HG03378 (cell line): ENCODE measurements at regions not wholly inside any gene's neighbourhood (a gene's known extent, or its start where the extent isn't known, plus 50 kb on each side); places are given as distances from the start of the nearest gene placed in this dataset.
"Not testable (repeated sequence)": the region's sequence is repeated elsewhere in the genome, so short reads cannot be mapped to it uniquely, and the experiment has no call there.

Experiments used
- ATAC-seq: cut with Tn5 transposase; IDR thresholded peaks from one replicate; pipeline ENCODE4 v1.9.1; 2021; ENCODE audit warnings: mild to moderate bottlenecking, moderate library complexity; ENCODE audit not compliant: unreplicated experiment

DNA sequence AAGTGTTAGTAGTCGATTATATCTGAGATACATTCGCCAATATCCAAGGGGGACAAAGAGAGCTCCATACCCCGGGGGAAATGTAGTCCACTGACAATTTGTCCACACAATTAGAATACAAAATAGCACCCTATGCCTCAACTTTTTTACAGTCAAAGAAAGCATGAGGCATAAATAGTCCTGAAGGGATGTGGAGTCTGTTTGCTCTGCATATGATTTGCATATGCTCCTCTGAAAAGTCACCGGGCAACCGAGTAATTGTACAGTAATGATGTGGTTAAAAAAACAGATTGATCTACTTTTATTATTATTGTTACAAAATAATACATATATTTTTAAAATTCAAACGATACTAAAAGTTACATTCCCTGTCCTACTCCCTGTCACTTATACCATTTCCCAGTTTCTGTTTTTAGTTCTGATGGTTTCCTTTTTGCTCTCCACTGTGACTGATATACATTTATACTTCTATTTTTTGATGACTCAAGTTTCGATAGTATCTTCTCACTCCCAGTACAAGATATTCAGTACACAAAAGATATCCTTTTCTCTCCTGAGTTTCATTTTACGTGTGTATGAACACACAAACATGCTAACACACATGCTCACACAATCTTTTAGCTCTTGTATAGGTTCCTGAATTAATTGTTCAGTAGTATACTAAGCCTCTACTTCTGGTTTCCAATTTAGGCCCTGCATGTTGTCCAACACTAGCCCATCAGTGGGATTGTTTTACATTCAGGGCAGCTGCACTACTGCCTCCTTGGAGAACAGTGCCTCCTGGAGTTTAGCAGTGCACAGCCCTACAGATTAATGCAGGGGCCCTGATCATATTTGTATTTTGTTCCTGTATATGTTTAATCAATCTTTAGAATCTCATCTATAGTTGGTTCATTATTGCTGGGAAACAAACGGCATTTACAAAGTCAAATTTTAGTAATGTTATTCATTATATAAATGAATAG lies 130.9 kb downstream of the TES start:
- ATAC-seq, result no peak

GRCh38 chr7:116342125-116342524 lies 131.8 kb downstream of the TES start:
- ATAC-seq, result no peak

DNA sequence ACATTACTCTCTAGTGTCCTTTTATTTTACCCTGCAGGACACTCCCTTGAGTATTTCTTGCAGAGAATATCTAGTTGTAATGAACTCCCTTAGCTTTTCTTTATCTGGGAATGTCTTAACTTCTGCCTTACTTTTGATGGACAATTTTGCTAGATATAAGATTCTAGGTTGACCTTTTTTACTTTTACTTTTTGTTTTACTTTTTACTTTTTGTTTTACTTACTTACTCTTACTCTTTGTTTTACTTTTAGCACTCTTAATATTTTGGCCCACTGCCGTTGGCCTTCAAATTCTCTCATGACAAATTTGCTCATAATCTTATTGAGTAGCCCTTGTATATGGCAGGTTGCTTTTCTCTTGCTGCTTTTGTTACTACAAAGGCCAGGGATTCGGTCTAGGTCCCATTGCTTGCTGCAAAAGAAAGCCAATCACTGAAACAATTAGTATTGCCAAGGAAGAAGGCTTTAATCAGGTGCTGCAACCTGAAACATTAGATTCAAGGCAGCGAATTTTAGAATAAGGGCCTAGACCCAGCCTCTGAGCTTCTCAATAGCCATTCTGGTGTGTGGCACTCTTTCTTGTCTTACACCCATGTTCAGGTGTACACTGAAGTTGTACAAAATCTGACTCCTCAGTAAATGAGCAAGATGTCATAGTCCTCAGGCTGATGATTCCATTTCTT lies 137.0 kb downstream of the TES start:
- no peak for ATAC-seq

- ATAC-seq, result no peak
Measured at GRCh38 chr7:116348346-116348745, 138.0 kb downstream of the TES start.

DNA sequence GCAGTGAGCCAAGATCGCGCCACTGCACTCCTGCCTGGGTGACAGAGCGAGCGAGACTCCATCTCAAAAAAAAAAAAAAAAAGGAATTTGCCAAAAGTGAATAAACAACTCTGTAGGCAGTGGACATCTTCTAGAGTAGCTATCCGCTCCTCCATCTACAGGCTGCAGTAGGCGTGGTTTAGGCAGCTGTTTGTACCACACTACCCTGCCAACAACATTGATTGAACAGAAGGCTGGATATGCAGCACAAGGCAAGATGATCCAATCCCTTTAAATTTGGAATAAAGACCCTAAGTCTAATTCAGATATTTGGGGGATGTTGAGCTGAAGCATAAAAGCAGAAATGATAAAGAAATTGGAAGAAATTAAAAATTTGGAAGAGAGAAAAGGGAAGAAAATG lies 141.6 kb downstream of the TES start:
- ATAC-seq, result no peak

- ATAC-seq, result no peak
Measured at GRCh38 chr7:116353647-116354046, 143.3 kb downstream of the TES start.

DNA sequence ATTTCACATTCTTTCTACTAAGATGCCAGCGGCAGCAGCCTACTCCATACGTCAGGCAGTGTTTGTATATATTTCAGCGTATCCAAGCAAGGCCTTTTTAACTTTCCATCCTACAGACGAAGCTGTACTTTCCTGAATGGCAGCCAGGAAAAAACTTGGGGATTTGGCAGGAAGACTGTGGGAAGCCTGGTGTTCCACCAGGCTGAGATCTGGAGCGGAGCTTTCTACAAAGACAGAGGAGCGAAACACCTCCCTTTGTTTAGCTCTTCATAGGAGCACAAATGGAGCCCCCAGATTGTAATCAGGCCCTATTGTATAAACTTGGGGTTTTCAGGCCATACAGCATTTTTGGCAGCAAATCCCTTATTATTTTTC lies 143.8 kb downstream of the TES start:
- no peak for ATAC-seq

GRCh38 chr7:116354546-116355423 lies 144.4 kb downstream of the TES start:
- no peak for ATAC-seq

DNA sequence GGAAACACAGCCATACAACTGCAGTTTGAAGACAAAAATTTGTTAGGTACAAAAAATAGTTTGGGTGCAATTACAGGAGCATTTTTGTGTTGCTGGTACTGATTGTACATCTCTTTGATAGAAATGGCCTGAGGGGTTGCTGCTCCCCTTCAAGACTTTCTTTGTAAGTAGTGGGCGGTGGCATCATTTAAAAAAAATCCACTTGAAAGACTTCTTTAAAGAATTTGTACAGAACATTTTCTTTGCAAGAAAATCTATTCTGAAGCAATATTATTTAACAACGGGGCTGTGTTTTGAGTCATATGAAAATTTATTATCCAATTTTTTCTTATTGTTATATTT lies 144.1 kb upstream of the CAV2 start:
- no peak for ATAC-seq

GRCh38 chr7:116356333-116356965 lies 143.1 kb upstream of the CAV2 start:
- no peak for ATAC-seq

GRCh38 chr7:116356979-116357378 lies 142.6 kb upstream of the CAV2 start:
- no peak for ATAC-seq

GRCh38 chr7:116357781-116358670 lies 141.5 kb upstream of the CAV2 start:
- no peak for ATAC-seq

DNA sequence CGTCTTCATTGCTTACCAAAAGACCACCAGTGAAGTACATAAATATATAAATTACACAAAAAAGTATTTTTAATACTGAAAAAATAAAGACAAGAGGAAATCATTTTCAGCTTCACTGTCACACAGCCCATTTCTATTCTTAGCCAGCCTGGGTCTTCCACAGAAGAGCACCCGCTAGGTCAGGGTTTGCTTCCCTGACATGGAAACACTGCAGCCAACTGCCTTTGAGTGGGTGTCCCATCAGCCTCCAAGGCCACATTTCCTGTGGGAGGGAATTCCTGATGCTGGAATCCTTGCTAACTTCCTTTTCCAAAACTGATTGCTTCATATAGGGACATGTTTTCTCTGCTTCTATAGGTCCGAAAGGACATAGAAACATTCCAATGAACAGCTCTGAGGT lies 137.8 kb upstream of the CAV2 start:
- no peak for ATAC-seq

GRCh38 chr7:116363637-116364432 lies 135.7 kb upstream of the CAV2 start:
- ATAC-seq, result no peak

DNA sequence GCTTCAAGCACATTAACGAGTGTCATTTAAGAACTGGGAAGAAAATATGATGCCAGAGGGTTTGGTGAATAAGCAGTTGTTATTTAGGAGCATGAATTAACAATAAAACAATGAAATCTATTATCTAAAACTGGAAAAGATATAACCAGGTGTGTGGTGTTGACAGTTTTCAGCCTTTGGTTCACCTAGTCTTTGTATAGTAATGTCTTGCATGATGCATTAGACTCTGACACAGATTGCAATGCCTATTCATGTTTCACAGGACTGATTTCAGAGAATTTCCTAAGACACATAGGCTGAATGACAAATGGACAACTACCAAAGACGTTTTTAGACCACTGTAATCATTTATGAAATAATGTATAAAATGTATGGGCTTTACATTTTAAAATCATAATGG lies 135.1 kb upstream of the CAV2 start:
- no peak for ATAC-seq

GRCh38 chr7:116365797-116366196 lies 133.7 kb upstream of the CAV2 start:
- no peak for ATAC-seq

DNA sequence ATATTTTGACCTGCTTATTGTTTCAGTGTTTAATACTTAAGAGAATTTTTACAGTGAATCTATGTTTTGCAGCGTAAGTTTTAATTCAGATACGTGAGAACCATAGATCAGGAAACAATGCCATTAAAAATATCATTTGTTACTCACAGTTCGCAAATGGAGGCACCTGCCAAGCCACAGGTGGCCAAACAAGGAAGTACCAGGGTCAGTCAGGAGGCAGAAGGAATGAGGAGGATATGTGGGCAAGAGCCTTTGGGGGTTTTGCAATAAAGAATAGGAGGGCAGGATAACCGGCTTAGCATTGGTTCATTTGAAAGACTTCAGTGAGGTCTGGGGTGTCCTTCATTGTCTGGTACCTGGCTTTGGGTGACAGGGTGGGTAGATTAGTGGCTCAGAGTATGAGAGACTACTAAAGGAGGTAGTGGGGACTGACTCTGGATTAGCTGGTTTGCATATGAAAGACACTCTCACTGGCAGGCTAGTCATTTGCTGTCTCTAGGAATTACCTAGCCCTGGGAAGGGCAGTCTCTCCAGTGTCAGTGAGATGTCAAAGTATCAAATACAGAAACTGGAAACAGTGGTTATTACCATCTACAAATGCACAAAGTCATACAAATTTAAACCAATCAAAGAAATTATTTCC lies 132.2 kb upstream of the CAV2 start:
- ATAC-seq, result no peak

- no peak for ATAC-seq
Measured at GRCh38 chr7:116368965-116369364, 130.6 kb upstream of the CAV2 start.

- not testable (repeated sequence) for ATAC-seq
Measured at GRCh38 chr7:116371536-116371935, 128.0 kb upstream of the CAV2 start.
